SK-N-SH (cell line): ENCODE measurements at regions not wholly inside any gene's neighbourhood (a gene's known extent, or its start where the extent isn't known, plus 50 kb on each side); places are given as distances from the start of the nearest gene placed in this dataset.

ENCODE experiments used
- CTCF ChIA-PET: fragments of 300-600, 350-600 bp; formaldehyde crosslinking; extraction: SDS; loops from one replicate; lab custom pipeline; 2021; lab: Yijun Ruan, JAX
- POLR2A ChIA-PET: fragments of 350-600 bp; sonication (Branson Sonifier 250); formaldehyde crosslinking; extraction: SDS; loops from one replicate; lab custom pipeline; 2020; ENCODE audit warnings: antibody characterized with exemption, inconsistent platforms; lab: Yijun Ruan, JAX
- DNase-seq: peaks from one replicate; pipeline ENCODE4 v3.0.0; 2012
- H2AFZ ChIP-seq: fragments of 200-600 bp; sonication (generic); 2 replicates; pipeline ENCODE4 v1.8.1; 2016; ENCODE audit warnings: antibody characterized with exemption, mild to moderate bottlenecking, low read depth
- H3F3A ChIP-seq: fragments of 200-600 bp; sonication (generic); replicated peaks from 2 replicates; pipeline ENCODE3; 2016; ENCODE audit warnings: antibody characterized with exemption, mild to moderate bottlenecking; ENCODE audit not compliant: insufficient read depth
- H3K27ac ChIP-seq, 2 experiments: fragments of 200-500 bp in 1 of 2; fragments of 200-600 bp in 1 of 2; sonication (Bioruptor generic) in 1 of 2; sonication (generic), shearing (Covaris generic) in 1 of 2; 2 replicates each; pipeline versions ENCODE4 v1.5.1 to v1.6.1; 2014 to 2016; ENCODE audit warnings: low read depth in 2 of 2, inconsistent platforms in 1 of 2, low read length in 1 of 2, mild to moderate bottlenecking in 1 of 2, mixed read lengths in 1 of 2
- H3K27me3 ChIP-seq: fragments of 200-600 bp; sonication (generic), shearing (Covaris generic); 2 replicates; pipeline ENCODE4 v1.6.1; 2016; ENCODE audit warnings: mixed run types; ENCODE audit not compliant: insufficient read depth
- H3K36me3 ChIP-seq, 2 experiments: fragments of 200-500 bp in 1 of 2; fragments of 200-600 bp in 1 of 2; sonication (Bioruptor generic) in 1 of 2; sonication (generic) in 1 of 2; replicated peaks in 1 of 2; 2 replicates each; pipeline versions ENCODE3 to v1.5.1; 2014 to 2016; ENCODE audit warnings: low read length in 1 of 2, mild to moderate bottlenecking in 1 of 2; ENCODE audit not compliant: insufficient read depth in 2 of 2, control insufficient read depth in 1 of 2
- H3K4me1 ChIP-seq, 2 experiments: fragments of 200-500 bp in 1 of 2; fragments of 200-600 bp in 1 of 2; sonication (Bioruptor generic) in 1 of 2; sonication (generic), shearing (Covaris generic) in 1 of 2; 2 replicates each; pipeline versions ENCODE4 v1.5.1 to v1.6.1; 2014 to 2016; ENCODE audit warnings: low read depth in 1 of 2, low read length in 1 of 2, mixed run types in 1 of 2; ENCODE audit not compliant: insufficient read depth in 2 of 2, control insufficient read depth in 1 of 2
- H3K4me2 ChIP-seq: fragments of 200-600 bp; sonication (generic), shearing (Covaris generic); 2 replicates; pipeline ENCODE4 v1.6.1; 2017; ENCODE audit warnings: mixed run types
- H3K4me3 ChIP-seq, 2 experiments: fragments of 200-500 bp in 1 of 2; fragments of 200-600 bp in 1 of 2; sonication (Bioruptor generic) in 1 of 2; sonication (generic), shearing (Covaris generic) in 1 of 2; 2 replicates each; pipeline versions ENCODE4 v1.5.1 to v1.8.1; 2014 to 2016; ENCODE audit warnings: low read depth in 2 of 2, inconsistent platforms in 1 of 2, low read length in 1 of 2, mild to moderate bottlenecking in 1 of 2, mixed read lengths in 1 of 2, moderate library complexity in 1 of 2
- H3K79me2 ChIP-seq: fragments of 200-600 bp; sonication (generic); 2 replicates; pipeline ENCODE4 v1.8.1; 2017; ENCODE audit warnings: mild to moderate bottlenecking; ENCODE audit not compliant: insufficient read depth
- H3K9ac ChIP-seq: fragments of 200-600 bp; sonication (generic); 2 replicates; pipeline ENCODE4 v1.6.1; 2017; ENCODE audit warnings: mixed run types
- H3K9me2 ChIP-seq: fragments of 200-600 bp; sonication (generic); 2 replicates; pipeline ENCODE4 v1.6.1; 2017; ENCODE audit warnings: mixed run types
- H3K9me3 ChIP-seq: fragments of 200-600 bp; sonication (generic); 2 replicates; pipeline ENCODE4 v1.6.1; 2017; ENCODE audit warnings: mixed run types, mild to moderate bottlenecking, moderate library complexity
- H4K20me1 ChIP-seq: fragments of 200-600 bp; sonication (generic); 2 replicates; pipeline ENCODE4 v1.6.1; 2017; ENCODE audit warnings: mild to moderate bottlenecking, mixed run types; ENCODE audit not compliant: insufficient read depth
- FOXM1 ChIP-seq: IDR thresholded peaks from 2 replicates; pipeline ENCODE4 v1.4.0; 2012; ENCODE audit warnings: low read depth, mild to moderate bottlenecking
- GABPA ChIP-seq: IDR thresholded peaks from 2 replicates; pipeline ENCODE4 v1.4.0; 2012; ENCODE audit warnings: low read depth, mild to moderate bottlenecking
- GATA2 ChIP-seq: sonication (generic); formaldehyde crosslinking; IDR thresholded peaks from 2 replicates; pipeline ENCODE4 v1.5.0; 2020; ENCODE audit warnings: mild to moderate bottlenecking, missing genetic modification reagents
- IRF3 ChIP-seq: fragments of 150-350 bp; IDR thresholded peaks from 2 replicates; pipeline ENCODE4 v1.6.1; 2016; ENCODE audit warnings: mild to moderate bottlenecking, low read depth, low read length
- NRF1 ChIP-seq: IDR thresholded peaks from 2 replicates; pipeline ENCODE4 v1.6.1; 2012; ENCODE audit warnings: low read depth, mild to moderate bottlenecking, low read length
- POLR2AphosphoS5 ChIP-seq: IDR thresholded peaks from 2 replicates; pipeline ENCODE4 v1.6.1; 2012; ENCODE audit warnings: low read depth, low read length
- RXRA ChIP-seq: IDR thresholded peaks from 2 replicates; pipeline ENCODE4 v1.4.0; 2012; ENCODE audit warnings: low read depth, mild to moderate bottlenecking, borderline replicate concordance
- TEAD4 ChIP-seq: IDR thresholded peaks from 2 replicates; pipeline ENCODE4 v1.4.0; 2012; ENCODE audit warnings: mild to moderate bottlenecking, borderline replicate concordance; ENCODE audit not compliant: insufficient read depth
- USF2 ChIP-seq: fragments of 150-350 bp; IDR thresholded peaks from 2 replicates; pipeline ENCODE4 v1.6.1; 2017; ENCODE audit warnings: antibody characterized with exemption, low read length, low read depth, borderline replicate concordance
- WGBS: methylation state at CpG from one replicate; pipeline ENCODE4 v1.1.6; 2017; ENCODE audit warnings: low lambda C conversion rate; 5-methylcytosine and 5-hydroxymethylcytosine counted together
- TF ChIP-seq, protein P1 (sequence below): fragments of 200-600 bp; sonication (generic); IDR thresholded peaks from 2 replicates; pipeline ENCODE4 v1.6.1; 2017; ENCODE audit warnings: antibody characterized with exemption, mild to moderate bottlenecking, moderate library complexity

- no peaks in the 10 kb centered on the region for H3F3A ChIP-seq
- H3K4me3 ChIP-seq = no peak overlapping the region
- TF ChIP-seq GATA2 (CRISPR knock-in tag) = no peak
- no peak for TF ChIP-seq IRF3
- TF ChIP-seq USF2 = no peak
- no peak for TF ChIP-seq GABPA
- no peaks in the 10 kb centered on the region for H3K79me2 ChIP-seq
- H3K36me3 ChIP-seq = no peaks in the 10 kb centered on the region
- H3K4me1 ChIP-seq = no peaks in the 10 kb centered on the region
- H3K4me2 ChIP-seq = no peak overlapping the region
- DNase-seq = no peak
- POLR2A ChIA-PET = no interaction called here
- no peaks in the 10 kb centered on the region for H4K20me1 ChIP-seq
- 3% methylated on average over 3 of the region's 3 CpGs for WGBS
- CTCF ChIA-PET = interaction anchor here (0.7 kb wide), 1 partner anchor 21 kb away, joined by 3 read pairs; no protein-coding TSS in a partner anchor
- no peak overlapping the region for H3K9ac ChIP-seq
- no peaks in the 10 kb centered on the region for H3K9me2 ChIP-seq
- H3K9me3 ChIP-seq = no peaks in the 10 kb centered on the region
- no peaks in the 10 kb centered on the region for H3K27me3 ChIP-seq
- no peak overlapping the region for H3K27ac ChIP-seq
- H2AFZ ChIP-seq = no peak overlapping the region
Observed at GRCh38 chr5:4847766-4848165, 292.4 kb upstream of the ADAMTS16 start.

- no peak for DNase-seq
- 2% methylated on average over 5 of the region's 5 CpGs for WGBS
- ChIA-PET CTCF (interaction anchor here (0.7 kb wide), 1 partner anchor 7 kb away, joined by 3 read pairs; no protein-coding TSS in a partner anchor), POLR2A (no interaction called here)
- H3K9me3 ChIP-seq = no peaks in the 10 kb centered on the region
- no peaks in the 10 kb centered on the region for H4K20me1 ChIP-seq
- H3K79me2 ChIP-seq = no peaks in the 10 kb centered on the region
- H3K4me3 ChIP-seq = no peak overlapping the region
- H3K9me2 ChIP-seq = no peaks in the 10 kb centered on the region
- no peaks in the 10 kb centered on the region; the same call in 1 of the 2 replicates for H3K27me3 ChIP-seq
- H3K36me3 ChIP-seq = no peaks in the 10 kb centered on the region
- H3K27ac ChIP-seq = no peak overlapping the region
- no peak overlapping the region for H3K9ac ChIP-seq
- TF ChIP-seq, protein P1, sequence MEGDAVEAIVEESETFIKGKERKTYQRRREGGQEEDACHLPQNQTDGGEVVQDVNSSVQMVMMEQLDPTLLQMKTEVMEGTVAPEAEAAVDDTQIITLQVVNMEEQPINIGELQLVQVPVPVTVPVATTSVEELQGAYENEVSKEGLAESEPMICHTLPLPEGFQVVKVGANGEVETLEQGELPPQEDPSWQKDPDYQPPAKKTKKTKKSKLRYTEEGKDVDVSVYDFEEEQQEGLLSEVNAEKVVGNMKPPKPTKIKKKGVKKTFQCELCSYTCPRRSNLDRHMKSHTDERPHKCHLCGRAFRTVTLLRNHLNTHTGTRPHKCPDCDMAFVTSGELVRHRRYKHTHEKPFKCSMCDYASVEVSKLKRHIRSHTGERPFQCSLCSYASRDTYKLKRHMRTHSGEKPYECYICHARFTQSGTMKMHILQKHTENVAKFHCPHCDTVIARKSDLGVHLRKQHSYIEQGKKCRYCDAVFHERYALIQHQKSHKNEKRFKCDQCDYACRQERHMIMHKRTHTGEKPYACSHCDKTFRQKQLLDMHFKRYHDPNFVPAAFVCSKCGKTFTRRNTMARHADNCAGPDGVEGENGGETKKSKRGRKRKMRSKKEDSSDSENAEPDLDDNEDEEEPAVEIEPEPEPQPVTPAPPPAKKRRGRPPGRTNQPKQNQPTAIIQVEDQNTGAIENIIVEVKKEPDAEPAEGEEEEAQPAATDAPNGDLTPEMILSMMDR = no peak
- TF ChIP-seq TEAD4 (no peak), USF2 (no peak), POLR2AphosphoS5 (no peak), NRF1 (no peak), FOXM1 (no peak), RXRA (no peak)
- H2AFZ ChIP-seq = no peak overlapping the region
- no peaks in the 10 kb centered on the region for H3F3A ChIP-seq
- no peak overlapping the region for H3K4me2 ChIP-seq
- no peaks in the 10 kb centered on the region for H3K4me1 ChIP-seq
Observed at GRCh38 chr5:4855036-4855435, 285.1 kb upstream of the ADAMTS16 start.
